ENCODE measurements at regions not wholly inside any gene's neighbourhood (a gene's known extent, or its start where the extent isn't known, plus 50 kb on each side); places are given as distances from the start of the nearest gene placed in this dataset.

DNA sequence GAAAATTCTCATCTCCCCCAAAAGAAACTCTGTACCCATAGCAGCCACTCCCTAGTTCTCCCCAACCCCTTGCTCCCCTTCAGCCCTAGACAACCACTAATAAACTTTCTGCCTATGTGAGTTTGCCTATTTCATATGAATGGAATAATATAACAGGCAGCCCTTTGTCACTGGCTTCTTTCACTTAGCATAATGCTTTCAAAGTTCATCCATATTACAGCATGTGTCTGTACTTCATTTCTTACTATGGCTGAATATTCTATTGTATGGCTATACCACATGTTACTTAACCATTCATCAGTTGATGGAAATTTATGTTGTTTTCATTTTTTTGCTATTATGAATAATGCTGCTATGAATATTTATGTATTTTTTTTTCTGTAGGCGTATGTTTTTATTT is 442.9 kb downstream of the SLC4A3 start:
- TF ChIP-seq, protein P1, sequence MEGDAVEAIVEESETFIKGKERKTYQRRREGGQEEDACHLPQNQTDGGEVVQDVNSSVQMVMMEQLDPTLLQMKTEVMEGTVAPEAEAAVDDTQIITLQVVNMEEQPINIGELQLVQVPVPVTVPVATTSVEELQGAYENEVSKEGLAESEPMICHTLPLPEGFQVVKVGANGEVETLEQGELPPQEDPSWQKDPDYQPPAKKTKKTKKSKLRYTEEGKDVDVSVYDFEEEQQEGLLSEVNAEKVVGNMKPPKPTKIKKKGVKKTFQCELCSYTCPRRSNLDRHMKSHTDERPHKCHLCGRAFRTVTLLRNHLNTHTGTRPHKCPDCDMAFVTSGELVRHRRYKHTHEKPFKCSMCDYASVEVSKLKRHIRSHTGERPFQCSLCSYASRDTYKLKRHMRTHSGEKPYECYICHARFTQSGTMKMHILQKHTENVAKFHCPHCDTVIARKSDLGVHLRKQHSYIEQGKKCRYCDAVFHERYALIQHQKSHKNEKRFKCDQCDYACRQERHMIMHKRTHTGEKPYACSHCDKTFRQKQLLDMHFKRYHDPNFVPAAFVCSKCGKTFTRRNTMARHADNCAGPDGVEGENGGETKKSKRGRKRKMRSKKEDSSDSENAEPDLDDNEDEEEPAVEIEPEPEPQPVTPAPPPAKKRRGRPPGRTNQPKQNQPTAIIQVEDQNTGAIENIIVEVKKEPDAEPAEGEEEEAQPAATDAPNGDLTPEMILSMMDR (IDR thresholded peaks at IDR 0.05), result no peak
- no peak for TF ChIP-seq POLR2A (IDR thresholded peaks at IDR 0.05)
